ENCODE measurements at regions not wholly inside any gene's neighbourhood (a gene's known extent, or its start where the extent isn't known, plus 50 kb on each side); places are given as distances from the start of the nearest gene placed in this dataset.

DNA sequence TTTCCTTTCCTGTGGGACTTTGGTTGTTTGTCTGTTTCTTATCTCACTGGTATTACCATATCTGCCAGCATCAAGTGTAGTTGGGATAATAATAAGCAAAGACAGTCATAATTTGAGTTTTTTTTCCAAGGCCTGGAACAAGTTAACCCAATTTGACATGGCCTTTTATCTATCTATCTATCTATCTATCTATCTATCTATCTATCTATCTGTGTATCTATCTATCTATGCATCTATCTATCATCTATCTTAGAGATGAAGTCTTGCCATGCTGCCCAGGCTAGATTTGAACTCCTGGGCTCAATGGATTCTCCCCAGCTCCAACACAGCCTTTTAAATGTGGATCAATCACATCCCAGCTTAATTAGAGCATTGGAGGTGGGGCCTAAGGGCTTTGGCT lies 174.1 kb upstream of the CSF3R start (continued):
- TF ChIP-seq E2F6 (IDR thresholded peaks at IDR 0.05), result no peak
- TF ChIP-seq ATF2 (IDR thresholded peaks at IDR 0.05; ENCODE audit: low read length), result no peak
- TF ChIP-seq JUND (IDR thresholded peaks at IDR 0.05; ENCODE audit: low read length), result no peak
- TF ChIP-seq TCF12 (IDR thresholded peaks at IDR 0.05; ENCODE audit: low read depth, low read length), result no peak
- no peak for TF ChIP-seq NRF1 (IDR thresholded peaks at IDR 0.05; ENCODE audit: low read depth, low read length)

Data from H1 (cell line).